SK-N-SH treated with all-trans-retinoic acid at 6 μM for 48 hours (cell line): ENCODE measurements at regions not wholly inside any gene's neighbourhood (a gene's known extent, or its start where the extent isn't known, plus 50 kb on each side); places are given as distances from the start of the nearest gene placed in this dataset.

Source experiments
- ATAC-seq: fragments of 200-7000 bp; cut with Tn5 transposase; 3 replicates; pipeline ENCODE4 v1.9.1; 2020; ENCODE audit warnings: mild to moderate bottlenecking, moderate library complexity
- ARNTL ChIP-seq: fragments of 450-650 bp; formaldehyde crosslinking; IDR thresholded peaks from 2 replicates; pipeline ENCODE4 v1.5.0; 2020; ENCODE audit warnings: low read depth, mild to moderate bottlenecking, moderate library complexity, borderline replicate concordance
- CREB5 ChIP-seq: fragments of 250-450 bp; sonication (Bioruptor Pico); IDR thresholded peaks from 2 replicates; pipeline ENCODE4 v1.5.1; 2020; ENCODE audit warnings: low read depth, mild to moderate bottlenecking, moderate library complexity
- CSDC2 ChIP-seq: fragments of 250-450 bp; sonication (Bioruptor Pico); IDR thresholded peaks from 2 replicates; pipeline ENCODE4 v1.5.0; 2020; ENCODE audit warnings: mild to moderate bottlenecking, moderate library complexity
- CSRNP3 ChIP-seq: fragments of 250-450 bp; sonication (Bioruptor Pico); IDR thresholded peaks from 2 replicates; pipeline ENCODE4 v1.5.1; 2021; ENCODE audit warnings: mild to moderate bottlenecking, moderate library complexity
- ESRRG ChIP-seq: fragments of 250-450 bp; sonication (Bioruptor Pico); IDR thresholded peaks from 2 replicates; pipeline ENCODE4 v1.6.1; 2021; ENCODE audit warnings: mild to moderate bottlenecking
- ISL1 ChIP-seq: fragments of 250-450 bp; sonication (Bioruptor Pico); IDR thresholded peaks from 2 replicates; pipeline ENCODE4 v2.1.2; 2022; ENCODE audit warnings: mild to moderate bottlenecking, moderate library complexity
- OSR1 ChIP-seq: fragments of 250-450 bp; sonication (Bioruptor Pico); IDR thresholded peaks from 2 replicates; pipeline ENCODE4 v1.8.0; 2022; ENCODE audit warnings: moderate library complexity, mild to moderate bottlenecking, inconsistent platforms
- PATZ1 ChIP-seq: fragments of 250-450 bp; sonication (Bioruptor Pico); IDR thresholded peaks from 2 replicates; pipeline ENCODE4 v1.8.0; 2020; ENCODE audit warnings: mild to moderate bottlenecking, moderate library complexity, borderline replicate concordance
- POU6F1 ChIP-seq: fragments of 250-450 bp; sonication (Bioruptor Pico); IDR thresholded peaks from 2 replicates; pipeline ENCODE4 v1.8.0; 2021; ENCODE audit warnings: low read depth, mild to moderate bottlenecking, moderate library complexity, borderline replicate concordance
- PPARA ChIP-seq: fragments of 250-450 bp; sonication (Bioruptor Pico); IDR thresholded peaks from 2 replicates; pipeline ENCODE4 v1.5.0; 2020; ENCODE audit warnings: mild to moderate bottlenecking, borderline replicate concordance
- RARB ChIP-seq: fragments of 250-450 bp; sonication (Bioruptor Pico); IDR thresholded peaks from 2 replicates; pipeline ENCODE4 v1.8.0; 2021; ENCODE audit warnings: mild to moderate bottlenecking, moderate library complexity
- SNAI2 ChIP-seq: fragments of 250-450 bp; sonication (Bioruptor Pico); IDR thresholded peaks from 2 replicates; pipeline ENCODE4 v1.5.0; 2020; ENCODE audit warnings: mild to moderate bottlenecking, moderate library complexity
- TCF4 ChIP-seq: fragments of 250-450 bp; sonication (Bioruptor Pico); IDR thresholded peaks from 2 replicates; pipeline ENCODE4 v1.8.0; 2021; ENCODE audit warnings: mild to moderate bottlenecking, moderate library complexity, borderline replicate concordance
- TOX ChIP-seq: fragments of 250-450 bp; sonication (Bioruptor Pico); IDR thresholded peaks from 2 replicates; pipeline ENCODE4 v1.8.0; 2021; ENCODE audit warnings: mild to moderate bottlenecking, moderate library complexity, borderline replicate concordance
- TSHZ2 ChIP-seq: fragments of 250-450 bp; sonication (Bioruptor Pico); IDR thresholded peaks from 2 replicates; pipeline ENCODE4 v1.5.0; 2020; ENCODE audit warnings: mild to moderate bottlenecking, moderate library complexity
- ZC3H10 ChIP-seq: fragments of 250-450 bp; sonication (Bioruptor Pico); IDR thresholded peaks from 2 replicates; pipeline ENCODE4 v1.5.1; 2021; ENCODE audit warnings: mild to moderate bottlenecking, moderate library complexity
- ZFP3 ChIP-seq: fragments of 250-450 bp; sonication (Bioruptor Pico); IDR thresholded peaks from 2 replicates; pipeline ENCODE4 v1.5.0; 2020; ENCODE audit warnings: mild to moderate bottlenecking, moderate library complexity
- ZNF565 ChIP-seq: fragments of 450-650 bp; formaldehyde crosslinking; conservative IDR thresholded peaks from 2 replicates; pipeline ENCODE4 v1.5.0; 2020; ENCODE audit warnings: low read depth, mild to moderate bottlenecking, moderate library complexity
- ZNF70 ChIP-seq: fragments of 450-650 bp; formaldehyde crosslinking; IDR thresholded peaks from 2 replicates; pipeline ENCODE4 v1.5.0; 2020; ENCODE audit warnings: mild to moderate bottlenecking, moderate library complexity
- ZNF8 ChIP-seq: fragments of 450-650 bp; formaldehyde crosslinking; IDR thresholded peaks from 2 replicates; pipeline ENCODE4 v1.5.0; 2020; ENCODE audit warnings: mild to moderate bottlenecking, moderate library complexity

- no peak for ATAC-seq
- TF ChIP-seq ARNTL (CRISPR knock-in tag) (no peak), ZNF565 (CRISPR knock-in tag) (no peak), ESRRG (CRISPR knock-in tag) (no peak), ZNF70 (CRISPR knock-in tag) (no peak), ZC3H10 (CRISPR knock-in tag) (no peak), ZFP3 (CRISPR knock-in tag) (no peak), ISL1 (CRISPR knock-in tag) (no peak), CSRNP3 (CRISPR knock-in tag) (no peak), RARB (CRISPR knock-in tag) (no peak), TCF4 (CRISPR knock-in tag) (no peak), POU6F1 (no peak), TSHZ2 (CRISPR knock-in tag) (no peak), OSR1 (CRISPR knock-in tag) (no peak)
Measured at GRCh38 chr10:47053081-47053798, 142.0 kb downstream of the PTPN20 start.

- no peak for ATAC-seq
- no peak for TF ChIP-seq POU6F1
- no peak for TF ChIP-seq CREB5 (CRISPR knock-in tag)
- no peak for TF ChIP-seq SNAI2 (CRISPR knock-in tag)
- TF ChIP-seq ISL1 (CRISPR knock-in tag), result no peak
- no peak for TF ChIP-seq ZNF8 (CRISPR knock-in tag)
- no peak for TF ChIP-seq ZNF565 (CRISPR knock-in tag)
- TF ChIP-seq CSDC2, result no peak
- no peak for TF ChIP-seq CSRNP3 (CRISPR knock-in tag)
- TF ChIP-seq ARNTL (CRISPR knock-in tag), result no peak
- TF ChIP-seq ESRRG (CRISPR knock-in tag), result no peak
- TF ChIP-seq TCF4 (CRISPR knock-in tag), result no peak
- TF ChIP-seq TSHZ2 (CRISPR knock-in tag), result no peak
- TF ChIP-seq ZNF70 (CRISPR knock-in tag), result no peak
- no peak for TF ChIP-seq RARB (CRISPR knock-in tag)
- no peak for TF ChIP-seq PPARA (CRISPR knock-in tag)
- no peak for TF ChIP-seq PATZ1
- no peak for TF ChIP-seq TOX (CRISPR knock-in tag)
- TF ChIP-seq OSR1 (CRISPR knock-in tag), result no peak
Measured at GRCh38 chr10:47054974-47055373, 143.7 kb downstream of the PTPN20 start.
